HCT116 (cell line): ENCODE measurements at regions not wholly inside any gene's neighbourhood (a gene's known extent, or its start where the extent isn't known, plus 50 kb on each side); places are given as distances from the start of the nearest gene placed in this dataset.

Experiments used
- ATAC-seq: fragments of 200-7000 bp; cut with Tn5 transposase; 2 replicates; pipeline ENCODE4 v1.9.1; 2020; ENCODE audit warnings: mild to moderate bottlenecking, moderate library complexity
- BruUV-seq: library from RNA; stranded (reverse); fragments of 400-500 nt; replicated peaks from 2 replicates; lab custom pipeline; 2021; lab: Mats Ljungman, UMichigan
- CTCF ChIA-PET: fragments of 300-600 bp; sonication (Branson Sonifier 250); formaldehyde crosslinking; loops from one replicate; lab custom pipeline; 2021; ENCODE audit warnings: antibody characterized with exemption; lab: Charles Lee
- POLR2A ChIA-PET: fragments of 300-600, 350-600 bp; sonication (Branson Sonifier 250); formaldehyde crosslinking; loops from one replicate; lab custom pipeline; 2021; ENCODE audit warnings: antibody characterized with exemption; lab: Charles Lee
- RAD21 ChIA-PET, 2 experiments: fragments of 300-600 bp; sonication (Branson Sonifier 250); formaldehyde crosslinking; loops; one replicate each; lab custom pipeline; 2023; ENCODE audit warnings: low total read pairs in 2 of 2; ENCODE audit not compliant: uncharacterized antibody in 2 of 2, unreplicated experiment in 2 of 2, low non-redundant PET in 1 of 2; lab: Charles Lee
- DNase-seq: peaks from one replicate; pipeline ENCODE4 v3.0.0-alpha.2; 2010; ENCODE audit warnings: low read depth, low spot score
- H2AFZ ChIP-seq: fragments of 200-600 bp; shearing (Covaris generic), sonication (generic); 2 replicates; pipeline ENCODE4 v1.6.1; 2017; ENCODE audit warnings: low read depth, mixed run types, mixed read lengths, antibody characterized with exemption, low read length; ENCODE audit not compliant: poor library complexity, severe bottlenecking
- H3K27ac ChIP-seq: 2 replicates; pipeline ENCODE4 v1.5.1; 2012; ENCODE audit warnings: low read depth, low read length
- H3K27me3 ChIP-seq: fragments of 200-600 bp; sonication (generic); 2 replicates; pipeline ENCODE4 v1.6.1; 2016; ENCODE audit warnings: mixed run types, low read length, mixed read lengths; ENCODE audit not compliant: insufficient read depth
- H3K36me3 ChIP-seq, 2 experiments: fragments of 200-500 bp in 1 of 2; fragments of 200-600 bp in 1 of 2; sonication (Bioruptor generic) in 1 of 2; sonication (generic) in 1 of 2; 2 replicates each; pipeline versions ENCODE4 v1.5.1 to v1.6.1; 2014 to 2016; ENCODE audit warnings: low read length in 2 of 2, inconsistent platforms in 1 of 2, mixed read lengths in 1 of 2, mixed run types in 1 of 2; ENCODE audit not compliant: insufficient read depth in 2 of 2, control insufficient read depth in 1 of 2
- H3K4me1 ChIP-seq, 2 experiments: fragments of 200-600 bp in 1 of 2; sonication (generic) in 1 of 2; 2 replicates each; pipeline versions ENCODE4 v1.5.1 to v1.6.1; 2012 to 2017; ENCODE audit warnings: low read length in 2 of 2, inconsistent platforms in 1 of 2, mild to moderate bottlenecking in 1 of 2, mixed read lengths in 1 of 2, mixed run types in 1 of 2, moderate library complexity in 1 of 2; ENCODE audit not compliant: insufficient read depth in 2 of 2, control insufficient read depth in 1 of 2
- H3K4me2 ChIP-seq: fragments of 200-600 bp; sonication (generic); 2 replicates; pipeline ENCODE4 v1.6.1; 2017; ENCODE audit warnings: mixed run types, low read length, mixed read lengths
- H3K4me3 ChIP-seq, 2 experiments: fragments of 200-600 bp in 1 of 2; sonication (generic) in 1 of 2; replicated peaks in 1 of 2; 2 replicates each; pipeline ENCODE4 v1.5.1; 2011 to 2016; ENCODE audit warnings: low read length in 2 of 2, control low read depth in 1 of 2, low read depth in 1 of 2, mild to moderate bottlenecking in 1 of 2, mixed read lengths in 1 of 2, mixed run types in 1 of 2
- H3K79me2 ChIP-seq: fragments of 200-600 bp; sonication (generic); 2 replicates; pipeline ENCODE4 v1.6.1; 2017; ENCODE audit warnings: mild to moderate bottlenecking, mixed run types, low read length, moderate library complexity, mixed read lengths; ENCODE audit not compliant: insufficient read depth
- H3K9ac ChIP-seq: fragments of 200-600 bp; sonication (generic); 2 replicates; pipeline ENCODE4 v1.6.1; 2016; ENCODE audit warnings: low read length, mixed read lengths
- H3K9me2 ChIP-seq: fragments of 200-600 bp; sonication (generic), shearing (Covaris generic); 2 replicates; pipeline ENCODE4 v1.6.1; 2017; ENCODE audit warnings: mixed run types, mild to moderate bottlenecking, moderate library complexity; ENCODE audit not compliant: insufficient read depth
- H3K9me3 ChIP-seq, 2 experiments: fragments of 200-500 bp in 1 of 2; fragments of 200-600 bp in 1 of 2; sonication (Bioruptor generic) in 1 of 2; sonication (generic) in 1 of 2; 2 replicates each; pipeline ENCODE4 v1.6.1; 2014 to 2017; ENCODE audit warnings: low read length in 2 of 2, mixed read lengths in 2 of 2, inconsistent platforms in 1 of 2, low read depth in 1 of 2, mild to moderate bottlenecking in 1 of 2, mixed run types in 1 of 2, moderate library complexity in 1 of 2; ENCODE audit not compliant: control insufficient read depth in 1 of 2, insufficient read depth in 1 of 2
- H4K20me1 ChIP-seq: fragments of 200-600 bp; sonication (generic), shearing (Covaris generic); 2 replicates; pipeline ENCODE4 v1.6.1; 2017; ENCODE audit warnings: mixed run types, mild to moderate bottlenecking, moderate library complexity; ENCODE audit not compliant: insufficient read depth
- CBX3 ChIP-seq: IDR thresholded peaks from 2 replicates; pipeline ENCODE4 v1.6.1; 2012; ENCODE audit warnings: low read depth
- EGR1 ChIP-seq: IDR thresholded peaks from 2 replicates; pipeline ENCODE4 v1.6.1; 2012; ENCODE audit warnings: low read depth
- EZH2 ChIP-seq: fragments of 200-600 bp; sonication (generic); IDR thresholded peaks from 2 replicates; pipeline ENCODE4 v1.6.1; 2017; ENCODE audit warnings: antibody characterized with exemption, mixed run types
- JUND ChIP-seq: IDR thresholded peaks from 2 replicates; pipeline ENCODE4 v1.6.1; 2012
- POLR2A ChIP-seq: IDR thresholded peaks from 2 replicates; pipeline ENCODE4 v1.7.0; 2011; ENCODE audit warnings: borderline replicate concordance; ENCODE audit not compliant: insufficient read depth, insufficient read length; ENCODE audit errors: extremely low read depth
- POLR2AphosphoS5 ChIP-seq: IDR thresholded peaks from 2 replicates; pipeline ENCODE4 v1.6.1; 2011; ENCODE audit warnings: mild to moderate bottlenecking, low read depth, low read length, moderate library complexity
- SIN3A ChIP-seq: IDR thresholded peaks from 2 replicates; pipeline ENCODE4 v1.6.1; 2012; ENCODE audit warnings: low read depth
- SP1 ChIP-seq: IDR thresholded peaks from 2 replicates; pipeline ENCODE4 v1.6.1; 2012; ENCODE audit warnings: low read depth
- SRF ChIP-seq: IDR thresholded peaks from 2 replicates; pipeline ENCODE4 v1.6.1; 2012; ENCODE audit warnings: low read depth
- ZFX ChIP-seq: fragments of 450-650 bp; IDR thresholded peaks from 2 replicates; pipeline ENCODE4 v1.6.1; 2017
- ZNF274 ChIP-seq: fragments of 200-500 bp; sonication (Bioruptor generic); IDR thresholded peaks from 2 replicates; pipeline ENCODE4 v1.6.1; 2014; ENCODE audit warnings: mild to moderate bottlenecking, low read depth, low read length, inconsistent platforms
- intact Hi-C: fragments of 100-400 bp; cut with micrococcal nuclease; formaldehyde crosslinking; loops from 2 replicates; pipeline ENCODE4 v1.10.0; 2022
- TF ChIP-seq, protein P1 (sequence below): IDR thresholded peaks from 2 replicates; pipeline ENCODE4 v1.6.1; 2012; ENCODE audit warnings: low read depth
- TF ChIP-seq, protein P2 (sequence below): IDR thresholded peaks from 2 replicates; pipeline ENCODE4 v1.6.1; 2012
- TF ChIP-seq, protein P3 (sequence below): IDR thresholded peaks from 2 replicates; pipeline ENCODE4 v1.6.1; 2011; ENCODE audit warnings: mild to moderate bottlenecking, low read length, moderate library complexity; ENCODE audit not compliant: insufficient replicate concordance; ENCODE audit errors: extremely low read depth
- TF ChIP-seq, protein P4 (sequence below), 3 experiments: fragments of 200-600 bp in 1 of 3; sonication (generic) in 1 of 3; IDR thresholded peaks in 2 of 3; conservative IDR thresholded peaks in 1 of 3; 2 replicates each; pipeline ENCODE4 v1.5.1; 2012 to 2017; ENCODE audit warnings: low read depth in 2 of 3, low read length in 2 of 3, antibody characterized with exemption in 1 of 3, borderline replicate concordance in 1 of 3, control low read depth in 1 of 3, mild to moderate bottlenecking in 1 of 3, mixed read lengths in 1 of 3, mixed run types in 1 of 3, moderate library complexity in 1 of 3; ENCODE audit not compliant: insufficient read depth in 1 of 3

GRCh38 chr1:212532469-212533147 is 76.0 kb upstream of the ATF3 start:
- intact Hi-C loops: no loop called here
- CTCF ChIA-PET: no interaction called here
- no peak overlapping the region for H2AFZ ChIP-seq
- H3K9me2 ChIP-seq: no peaks in the 10 kb centered on the region
- H3K27me3 ChIP-seq: no peaks in the 10 kb centered on the region
- H3K4me3 ChIP-seq: no peak overlapping the region
- BruUV-seq: no TSS peak
- POLR2A ChIA-PET: no interaction called here
- H3K4me2 ChIP-seq: no peak overlapping the region
- H3K36me3 ChIP-seq: no peaks in the 10 kb centered on the region
- H3K4me1 ChIP-seq: no peaks in the 10 kb centered on the region
- RAD21 ChIA-PET: no interaction called here
- TF ChIP-seq CBX3 (no peak), SRF (no peak), SIN3A (no peak), ZNF274 (no peak), ZFX (no peak), EGR1 (no peak), POLR2AphosphoS5 (no peak), EZH2 (no peak), SP1 (no peak), POLR2A (no peak), JUND (no peak)
- TF ChIP-seq, protein P1, sequence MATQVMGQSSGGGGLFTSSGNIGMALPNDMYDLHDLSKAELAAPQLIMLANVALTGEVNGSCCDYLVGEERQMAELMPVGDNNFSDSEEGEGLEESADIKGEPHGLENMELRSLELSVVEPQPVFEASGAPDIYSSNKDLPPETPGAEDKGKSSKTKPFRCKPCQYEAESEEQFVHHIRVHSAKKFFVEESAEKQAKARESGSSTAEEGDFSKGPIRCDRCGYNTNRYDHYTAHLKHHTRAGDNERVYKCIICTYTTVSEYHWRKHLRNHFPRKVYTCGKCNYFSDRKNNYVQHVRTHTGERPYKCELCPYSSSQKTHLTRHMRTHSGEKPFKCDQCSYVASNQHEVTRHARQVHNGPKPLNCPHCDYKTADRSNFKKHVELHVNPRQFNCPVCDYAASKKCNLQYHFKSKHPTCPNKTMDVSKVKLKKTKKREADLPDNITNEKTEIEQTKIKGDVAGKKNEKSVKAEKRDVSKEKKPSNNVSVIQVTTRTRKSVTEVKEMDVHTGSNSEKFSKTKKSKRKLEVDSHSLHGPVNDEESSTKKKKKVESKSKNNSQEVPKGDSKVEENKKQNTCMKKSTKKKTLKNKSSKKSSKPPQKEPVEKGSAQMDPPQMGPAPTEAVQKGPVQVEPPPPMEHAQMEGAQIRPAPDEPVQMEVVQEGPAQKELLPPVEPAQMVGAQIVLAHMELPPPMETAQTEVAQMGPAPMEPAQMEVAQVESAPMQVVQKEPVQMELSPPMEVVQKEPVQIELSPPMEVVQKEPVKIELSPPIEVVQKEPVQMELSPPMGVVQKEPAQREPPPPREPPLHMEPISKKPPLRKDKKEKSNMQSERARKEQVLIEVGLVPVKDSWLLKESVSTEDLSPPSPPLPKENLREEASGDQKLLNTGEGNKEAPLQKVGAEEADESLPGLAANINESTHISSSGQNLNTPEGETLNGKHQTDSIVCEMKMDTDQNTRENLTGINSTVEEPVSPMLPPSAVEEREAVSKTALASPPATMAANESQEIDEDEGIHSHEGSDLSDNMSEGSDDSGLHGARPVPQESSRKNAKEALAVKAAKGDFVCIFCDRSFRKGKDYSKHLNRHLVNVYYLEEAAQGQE: no peak
- TF ChIP-seq, protein P2, sequence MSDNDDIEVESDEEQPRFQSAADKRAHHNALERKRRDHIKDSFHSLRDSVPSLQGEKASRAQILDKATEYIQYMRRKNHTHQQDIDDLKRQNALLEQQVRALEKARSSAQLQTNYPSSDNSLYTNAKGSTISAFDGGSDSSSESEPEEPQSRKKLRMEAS: no peak
- TF ChIP-seq, protein P3, sequence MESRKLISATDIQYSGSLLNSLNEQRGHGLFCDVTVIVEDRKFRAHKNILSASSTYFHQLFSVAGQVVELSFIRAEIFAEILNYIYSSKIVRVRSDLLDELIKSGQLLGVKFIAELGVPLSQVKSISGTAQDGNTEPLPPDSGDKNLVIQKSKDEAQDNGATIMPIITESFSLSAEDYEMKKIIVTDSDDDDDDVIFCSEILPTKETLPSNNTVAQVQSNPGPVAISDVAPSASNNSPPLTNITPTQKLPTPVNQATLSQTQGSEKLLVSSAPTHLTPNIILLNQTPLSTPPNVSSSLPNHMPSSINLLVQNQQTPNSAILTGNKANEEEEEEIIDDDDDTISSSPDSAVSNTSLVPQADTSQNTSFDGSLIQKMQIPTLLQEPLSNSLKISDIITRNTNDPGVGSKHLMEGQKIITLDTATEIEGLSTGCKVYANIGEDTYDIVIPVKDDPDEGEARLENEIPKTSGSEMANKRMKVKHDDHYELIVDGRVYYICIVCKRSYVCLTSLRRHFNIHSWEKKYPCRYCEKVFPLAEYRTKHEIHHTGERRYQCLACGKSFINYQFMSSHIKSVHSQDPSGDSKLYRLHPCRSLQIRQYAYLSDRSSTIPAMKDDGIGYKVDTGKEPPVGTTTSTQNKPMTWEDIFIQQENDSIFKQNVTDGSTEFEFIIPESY: no peak
- TF ChIP-seq, protein P4, sequence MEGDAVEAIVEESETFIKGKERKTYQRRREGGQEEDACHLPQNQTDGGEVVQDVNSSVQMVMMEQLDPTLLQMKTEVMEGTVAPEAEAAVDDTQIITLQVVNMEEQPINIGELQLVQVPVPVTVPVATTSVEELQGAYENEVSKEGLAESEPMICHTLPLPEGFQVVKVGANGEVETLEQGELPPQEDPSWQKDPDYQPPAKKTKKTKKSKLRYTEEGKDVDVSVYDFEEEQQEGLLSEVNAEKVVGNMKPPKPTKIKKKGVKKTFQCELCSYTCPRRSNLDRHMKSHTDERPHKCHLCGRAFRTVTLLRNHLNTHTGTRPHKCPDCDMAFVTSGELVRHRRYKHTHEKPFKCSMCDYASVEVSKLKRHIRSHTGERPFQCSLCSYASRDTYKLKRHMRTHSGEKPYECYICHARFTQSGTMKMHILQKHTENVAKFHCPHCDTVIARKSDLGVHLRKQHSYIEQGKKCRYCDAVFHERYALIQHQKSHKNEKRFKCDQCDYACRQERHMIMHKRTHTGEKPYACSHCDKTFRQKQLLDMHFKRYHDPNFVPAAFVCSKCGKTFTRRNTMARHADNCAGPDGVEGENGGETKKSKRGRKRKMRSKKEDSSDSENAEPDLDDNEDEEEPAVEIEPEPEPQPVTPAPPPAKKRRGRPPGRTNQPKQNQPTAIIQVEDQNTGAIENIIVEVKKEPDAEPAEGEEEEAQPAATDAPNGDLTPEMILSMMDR (IDR thresholded peaks at IDR 0.05 in 2 of 3, conservative IDR thresholded peaks at IDR 0.05 in 1 of 3; ENCODE audit: borderline replicate concordance in 1 of 3, insufficient read depth in 1 of 3, low read depth in 2 of 3, low read length in 2 of 3): no peak
- ATAC-seq: no peak
- no peaks in the 10 kb centered on the region for H4K20me1 ChIP-seq
- no peak for DNase-seq
- no peak overlapping the region for H3K9ac ChIP-seq
- H3K27ac ChIP-seq: no peak overlapping the region
- no peaks in the 10 kb centered on the region for H3K9me3 ChIP-seq
- H3K79me2 ChIP-seq: no peaks in the 10 kb centered on the region
